ENCODE measurements at regions not wholly inside any gene's neighbourhood (a gene's known extent, or its start where the extent isn't known, plus 50 kb on each side); places are given as distances from the start of the nearest gene placed in this dataset.

DNA sequence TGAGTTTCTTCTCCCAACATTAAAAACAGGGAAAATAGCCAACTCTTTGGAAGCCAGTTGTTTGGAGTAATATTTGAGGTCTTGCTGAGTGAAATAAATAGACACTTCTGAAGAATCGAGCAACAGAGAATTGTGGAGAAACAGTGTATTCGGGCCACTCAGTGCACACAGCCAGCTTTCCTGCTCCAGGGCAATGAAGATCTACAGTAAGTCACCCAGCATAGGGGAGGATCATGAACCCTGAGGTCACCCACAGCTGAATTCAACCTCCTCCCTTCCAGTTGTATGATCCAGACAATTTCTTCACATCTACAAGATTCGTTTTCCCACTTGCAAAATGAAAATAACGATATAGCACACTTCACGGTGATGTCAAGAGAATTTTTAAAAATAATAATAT, 161.7 kb upstream of the BCL6 start:
- TF ChIP-seq POLR2A (IDR thresholded peaks at IDR 0.05) = no peak
- TF ChIP-seq, protein P1, sequence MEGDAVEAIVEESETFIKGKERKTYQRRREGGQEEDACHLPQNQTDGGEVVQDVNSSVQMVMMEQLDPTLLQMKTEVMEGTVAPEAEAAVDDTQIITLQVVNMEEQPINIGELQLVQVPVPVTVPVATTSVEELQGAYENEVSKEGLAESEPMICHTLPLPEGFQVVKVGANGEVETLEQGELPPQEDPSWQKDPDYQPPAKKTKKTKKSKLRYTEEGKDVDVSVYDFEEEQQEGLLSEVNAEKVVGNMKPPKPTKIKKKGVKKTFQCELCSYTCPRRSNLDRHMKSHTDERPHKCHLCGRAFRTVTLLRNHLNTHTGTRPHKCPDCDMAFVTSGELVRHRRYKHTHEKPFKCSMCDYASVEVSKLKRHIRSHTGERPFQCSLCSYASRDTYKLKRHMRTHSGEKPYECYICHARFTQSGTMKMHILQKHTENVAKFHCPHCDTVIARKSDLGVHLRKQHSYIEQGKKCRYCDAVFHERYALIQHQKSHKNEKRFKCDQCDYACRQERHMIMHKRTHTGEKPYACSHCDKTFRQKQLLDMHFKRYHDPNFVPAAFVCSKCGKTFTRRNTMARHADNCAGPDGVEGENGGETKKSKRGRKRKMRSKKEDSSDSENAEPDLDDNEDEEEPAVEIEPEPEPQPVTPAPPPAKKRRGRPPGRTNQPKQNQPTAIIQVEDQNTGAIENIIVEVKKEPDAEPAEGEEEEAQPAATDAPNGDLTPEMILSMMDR (IDR thresholded peaks at IDR 0.05) = no peak
